ENCODE measurements at regions not wholly inside any gene's neighbourhood (a gene's known extent, or its start where the extent isn't known, plus 50 kb on each side); places are given as distances from the start of the nearest gene placed in this dataset.
"Not testable (repeated sequence)": the region's sequence is repeated elsewhere in the genome, so short reads cannot be mapped to it uniquely, and the experiment has no call there.

GRCh38 chr20:25898663-25899062 lies 202.0 kb upstream of the ZNF337 start:
- H3K4me1 Mint-ChIP-seq; H3K27me3 Mint-ChIP-seq; H3K9me3 ChIP-seq (ENCODE audit: control insufficient read depth in 2 of 3, low read length in 3 of 3); CTCF ChIA-PET; H3K9me3 Mint-ChIP-seq; H3K4me1 ChIP-seq (ENCODE audit: control insufficient read depth in 2 of 2, insufficient read depth in 2 of 2, low read length in 2 of 2); DNase-seq; H3K27ac ChIP-seq (ENCODE audit: low read depth, low read length); H3K4me3 Mint-ChIP-seq; POLR2A ChIA-PET; H3K4me3 ChIP-seq (ENCODE audit: low read length); intact Hi-C loops (cut with micrococcal nuclease); H3K36me3 ChIP-seq (ENCODE audit: control insufficient read depth in 2 of 3, insufficient read depth in 3 of 3, low read length in 3 of 3); H3K36me3 Mint-ChIP-seq; ATAC-seq; H3K27me3 ChIP-seq (ENCODE audit: control insufficient read depth in 2 of 2, insufficient read depth in 2 of 2, low read length in 2 of 2): not testable (repeated sequence)
- H3K27ac Mint-ChIP-seq = peak overlapping the region in 1 of 9 donors; percentile 88

- ATAC-seq; H3K9me3 Mint-ChIP-seq; H3K36me3 ChIP-seq (ENCODE audit: control insufficient read depth in 2 of 3, insufficient read depth in 3 of 3, low read length in 3 of 3); H3K4me1 Mint-ChIP-seq; H3K27me3 ChIP-seq (ENCODE audit: control insufficient read depth in 2 of 2, insufficient read depth in 2 of 2, low read length in 2 of 2); H3K27ac ChIP-seq (ENCODE audit: low read depth, low read length); intact Hi-C loops (cut with micrococcal nuclease); H3K4me3 Mint-ChIP-seq; H3K36me3 Mint-ChIP-seq; DNase-seq; H3K9me3 ChIP-seq (ENCODE audit: control insufficient read depth in 2 of 3, low read length in 3 of 3); H3K27ac Mint-ChIP-seq; CTCF ChIA-PET; POLR2A ChIA-PET; H3K4me3 ChIP-seq (ENCODE audit: low read length); H3K4me1 ChIP-seq (ENCODE audit: control insufficient read depth in 2 of 2, insufficient read depth in 2 of 2, low read length in 2 of 2): not testable (repeated sequence)
- peaks cover 4 to 20% (median 10%) of the 10 kb centered on the region in 5 donors for H3K27me3 Mint-ChIP-seq
Measured at GRCh38 chr20:25879096-25879495, 182.4 kb upstream of the ZNF337 start.

- H3K4me3 Mint-ChIP-seq = peak overlapping the region in 9 of 10 donors; percentile 48 to 97 (median 70)
- ATAC-seq; H3K9me3 ChIP-seq (ENCODE audit: control insufficient read depth in 2 of 3, low read length in 3 of 3); H3K27ac Mint-ChIP-seq; H3K36me3 ChIP-seq (ENCODE audit: control insufficient read depth in 2 of 3, insufficient read depth in 3 of 3, low read length in 3 of 3); H3K36me3 Mint-ChIP-seq; H3K9me3 Mint-ChIP-seq; CTCF ChIA-PET; DNase-seq; H3K27me3 ChIP-seq (ENCODE audit: control insufficient read depth in 2 of 2, insufficient read depth in 2 of 2, low read length in 2 of 2); H3K27ac ChIP-seq (ENCODE audit: low read depth, low read length); H3K4me1 ChIP-seq (ENCODE audit: control insufficient read depth in 2 of 2, insufficient read depth in 2 of 2, low read length in 2 of 2); POLR2A ChIA-PET: not testable (repeated sequence)
- intact Hi-C loops (cut with micrococcal nuclease) = loop anchor here in 1 of 2 donors (2.0 kb wide), 1 partner anchor 14 kb away; no protein-coding TSS in a partner anchor
- peaks cover 17 to 37% (median 24%) of the 10 kb centered on the region in 7 donors for H3K4me1 Mint-ChIP-seq
- H3K27me3 Mint-ChIP-seq = peaks cover 9 to 49% (median 45%) of the 10 kb centered on the region in 5 donors
- peak overlapping the region; percentile 24 for H3K4me3 ChIP-seq (ENCODE audit: low read length)
Measured at GRCh38 chr20:25868650-25868979, 172.0 kb upstream of the ZNF337 start.

GRCh38 chr20:25867776-25868649 lies 171.4 kb upstream of the ZNF337 start:
- ATAC-seq = peak; percentile 82
- CTCF ChIA-PET = no interaction called here

GRCh38 chr20:25867015-25867775 lies 170.5 kb upstream of the ZNF337 start:
- H3K36me3 Mint-ChIP-seq; POLR2A ChIA-PET; H3K4me1 ChIP-seq (ENCODE audit: control insufficient read depth in 2 of 2, insufficient read depth in 2 of 2, low read length in 2 of 2); DNase-seq; H3K36me3 ChIP-seq (ENCODE audit: control insufficient read depth in 2 of 3, insufficient read depth in 3 of 3, low read length in 3 of 3); H3K9me3 ChIP-seq (ENCODE audit: control insufficient read depth in 2 of 3, low read length in 3 of 3); H3K27me3 ChIP-seq (ENCODE audit: control insufficient read depth in 2 of 2, insufficient read depth in 2 of 2, low read length in 2 of 2); ATAC-seq; H3K4me3 ChIP-seq (ENCODE audit: low read length); H3K27ac ChIP-seq (ENCODE audit: low read depth, low read length); H3K9me3 Mint-ChIP-seq; CTCF ChIA-PET; intact Hi-C loops (cut with micrococcal nuclease): not testable (repeated sequence)
- H3K4me1 Mint-ChIP-seq = peaks cover 25 to 50% (median 35%) of the 10 kb centered on the region in 7 donors
- H3K27me3 Mint-ChIP-seq = peaks cover 17 to 63% (median 54%) of the 10 kb centered on the region in 5 donors
- peak overlapping the region; percentile 28 to 97 (median 74) for H3K4me3 Mint-ChIP-seq
- peak overlapping the region in 3 of 9 donors; percentile 42 to 59 (median 46) for H3K27ac Mint-ChIP-seq

More at GRCh38 chr20:25867776-25868649, 171.4 kb upstream of the ZNF337 start:
- Histone ChIP-seq H3K4me1 (ENCODE audit: control insufficient read depth in 2 of 2, insufficient read depth in 2 of 2, low read length in 2 of 2) (peaks cover 0 to 1% of the 10 kb centered on the region in 2 donors), H3K36me3 (ENCODE audit: control insufficient read depth in 2 of 3, insufficient read depth in 3 of 3, low read length in 3 of 3) (no peaks in the 10 kb centered on the region), H3K27ac (ENCODE audit: low read depth, low read length) (no peak overlapping the region), H3K9me3 (ENCODE audit: control insufficient read depth in 2 of 3, low read length in 3 of 3) (no peaks in the 10 kb centered on the region), H3K4me3 (ENCODE audit: low read length) (peak overlapping the region; percentile 24), H3K27me3 (ENCODE audit: control insufficient read depth in 2 of 2, insufficient read depth in 2 of 2, low read length in 2 of 2) (no peaks in the 10 kb centered on the region)
- Mint-ChIP-seq H3K4me3 (peak overlapping the region; percentile 48 to 97 (median 74)), H3K9me3 (peaks cover 0 to 5% (median 0%) of the 10 kb centered on the region in 11 donors), H3K27ac (peak overlapping the region in 3 of 9 donors; percentile 42 to 59 (median 46)), H3K4me1 (peaks cover 17 to 41% (median 27%) of the 10 kb centered on the region in 7 donors), H3K27me3 (peaks cover 9 to 55% (median 45%) of the 10 kb centered on the region in 5 donors), H3K36me3 (peaks cover 0 to 4% (median 0%) of the 10 kb centered on the region in 5 donors)
- intact Hi-C loops (cut with micrococcal nuclease) = loop anchor here in 1 of 2 donors (2.0 kb wide), 1 partner anchor 13 kb away; no protein-coding TSS in a partner anchor
- peak; percentile 62 to 80 (median 65) for DNase-seq
- POLR2A ChIA-PET = no interaction called here

- peaks cover 33 to 62% (median 40%) of the 10 kb centered on the region in 7 donors for H3K4me1 Mint-ChIP-seq
Measured at GRCh38 chr20:25865715-25866656, 169.3 kb upstream of the ZNF337 start.

More at GRCh38 chr20:25865715-25866656, 169.3 kb upstream of the ZNF337 start:
- peaks cover 0 to 4% (median 0%) of the 10 kb centered on the region in 5 donors for H3K36me3 Mint-ChIP-seq
- POLR2A ChIA-PET = no interaction called here
- H3K4me3 ChIP-seq (ENCODE audit: low read length) = peak overlapping the region; percentile 34
- peaks cover 0 to 7% (median 0%) of the 10 kb centered on the region in 11 donors for H3K9me3 Mint-ChIP-seq
- intact Hi-C loops (cut with micrococcal nuclease) = no loop called here
- no peak overlapping the region for H3K27ac Mint-ChIP-seq
- peak; percentile 47 for ATAC-seq
- no peak overlapping the region for H3K27ac ChIP-seq (ENCODE audit: low read depth, low read length)
- CTCF ChIA-PET = no interaction called here
- peaks cover 0 to 7% of the 10 kb centered on the region in 2 donors for H3K27me3 ChIP-seq (ENCODE audit: control insufficient read depth in 2 of 2, insufficient read depth in 2 of 2, low read length in 2 of 2)
- H3K4me3 Mint-ChIP-seq = peak overlapping the region; percentile 50 to 97 (median 72)
- peak; percentile 58 to 81 (median 74) for DNase-seq
- H3K27me3 Mint-ChIP-seq = peaks cover 24 to 76% (median 62%) of the 10 kb centered on the region in 5 donors
- H3K4me1 ChIP-seq (ENCODE audit: control insufficient read depth in 2 of 2, insufficient read depth in 2 of 2, low read length in 2 of 2) = peaks cover 7 to 11% of the 10 kb centered on the region in 2 donors
- no peaks in the 10 kb centered on the region for H3K9me3 ChIP-seq (ENCODE audit: control insufficient read depth in 2 of 3, low read length in 3 of 3)
- no peaks in the 10 kb centered on the region for H3K36me3 ChIP-seq (ENCODE audit: control insufficient read depth in 2 of 3, insufficient read depth in 3 of 3, low read length in 3 of 3)

Measured in naive thymus-derived CD4-positive, alpha-beta T cell (primary cell).